K562 (cell line): ENCODE measurements at regions not wholly inside any gene's neighbourhood (a gene's known extent, or its start where the extent isn't known, plus 50 kb on each side); places are given as distances from the start of the nearest gene placed in this dataset.

ENCODE experiments used
- ATAC-seq: fragments of 200-7000 bp; cut with Tn5 transposase; 3 replicates; pipeline ENCODE4 v1.9.1; 2020; ENCODE audit warnings: moderate library complexity
- BruUV-seq: library from RNA; stranded (reverse); fragments of 400-500 nt; replicated peaks from 2 replicates; lab custom pipeline; 2021; lab: Mats Ljungman, UMichigan
- CTCF ChIA-PET: fragments of 300-600 bp; formaldehyde crosslinking; extraction: SDS; loops from one replicate; lab custom pipeline; 2021; ENCODE audit warnings: low intra/inter-chr PET ratio; lab: Yijun Ruan, JAX
- POLR2A ChIA-PET: fragments of 300-600, 350-650 bp; sonication (Branson Sonifier 250); formaldehyde crosslinking; extraction: SDS; loops from one replicate; lab custom pipeline; 2021; ENCODE audit warnings: antibody characterized with exemption, inconsistent platforms; lab: Yijun Ruan, JAX
- DNase-seq, 4 experiments: peaks; one replicate each; pipeline versions ENCODE4 v3.0.0 to v3.0.0-alpha.2; 2011 to 2018; ENCODE audit warnings: low spot score in 3 of 4, mixed read lengths in 3 of 4; ENCODE audit errors: extremely low read depth in 1 of 4
- FAIRE-seq: peaks from 2 replicates; lab custom pipeline; 2011; peaks lifted over from hg19 to GRCh38; lab: Jason Lieb, UNC
- H2AFZ ChIP-seq: 2 replicates; pipeline ENCODE4 v1.6.0; 2011; ENCODE audit warnings: low read depth, low read length, control low read depth, inconsistent platforms
- H3K27ac ChIP-seq: fragments of 200-600 bp; 3 replicates; pipeline ENCODE4 v1.8.0; 2011; ENCODE audit warnings: low read depth, mild to moderate bottlenecking, control low read depth, inconsistent platforms, low read length, moderate library complexity, mixed read lengths; ENCODE audit errors: extremely low read depth
- H3K27me3 ChIP-seq, 2 experiments: fragments of 300-600 bp in 1 of 2; 2 replicates in 1 of 2; 3 replicates in 1 of 2; pipeline versions ENCODE4 v1.6.0 to v1.8.0; 2011; ENCODE audit warnings: inconsistent platforms in 2 of 2, low read length in 2 of 2, mild to moderate bottlenecking in 1 of 2, mixed read lengths in 1 of 2, moderate library complexity in 1 of 2; ENCODE audit not compliant: control insufficient read depth in 2 of 2, insufficient read depth in 2 of 2
- H3K36me3 ChIP-seq: fragments of 300-600 bp; 3 replicates; pipeline ENCODE4 v1.8.0; 2011; ENCODE audit warnings: mild to moderate bottlenecking, low read length, inconsistent platforms; ENCODE audit not compliant: control insufficient read depth, insufficient read depth
- H3K4me1 ChIP-seq, 2 experiments: fragments of 200-600 bp in 1 of 2; replicated peaks in 1 of 2; 2 replicates in 1 of 2; 3 replicates in 1 of 2; pipeline versions ENCODE4 v1.5.1 to v1.8.0; 2011; ENCODE audit warnings: inconsistent platforms in 2 of 2, low read length in 2 of 2, mild to moderate bottlenecking in 1 of 2, mixed read lengths in 1 of 2, moderate library complexity in 1 of 2; ENCODE audit not compliant: control insufficient read depth in 2 of 2, insufficient read depth in 2 of 2
- H3K4me2 ChIP-seq: 2 replicates; pipeline ENCODE4 v1.6.1; 2011; ENCODE audit warnings: low read length, control low read depth, inconsistent platforms, mixed read lengths; ENCODE audit not compliant: insufficient read depth
- H3K4me3 ChIP-seq: fragments of 200-600 bp; sonication (generic), shearing (Covaris generic); 2 replicates; pipeline ENCODE4 v1.5.1; 2016; ENCODE audit warnings: control low read depth, inconsistent platforms
- H3K79me2 ChIP-seq: fragments of 200-600 bp; 3 replicates; pipeline ENCODE4 v1.8.0; 2011; ENCODE audit warnings: low read length, inconsistent platforms; ENCODE audit not compliant: control insufficient read depth, insufficient read depth
- H3K9ac ChIP-seq, 2 experiments: 2 replicates each; pipeline versions ENCODE4 v1.6.0 to v1.6.1; 2011; ENCODE audit warnings: low read depth in 2 of 2, low read length in 2 of 2, control low read depth in 1 of 2, inconsistent platforms in 1 of 2, mild to moderate bottlenecking in 1 of 2, mixed read lengths in 1 of 2; ENCODE audit not compliant: insufficient read depth in 1 of 2
- H3K9me1 ChIP-seq: one replicate; pipeline ENCODE4 v1.6.0; 2011; ENCODE audit warnings: inconsistent platforms, mild to moderate bottlenecking, low read length, moderate library complexity; ENCODE audit not compliant: control insufficient read depth, insufficient read depth
- H3K9me3 ChIP-seq: replicated peaks from 2 replicates; pipeline ENCODE4 v1.5.1; 2011; ENCODE audit warnings: low read depth, low read length, inconsistent platforms; ENCODE audit not compliant: control insufficient read depth, insufficient read depth
- H4K20me1 ChIP-seq: replicated peaks from 2 replicates; pipeline ENCODE4 v1.6.1; 2011; ENCODE audit warnings: low read length, inconsistent platforms, mixed read lengths; ENCODE audit not compliant: control insufficient read depth, insufficient read depth
- BRF2 ChIP-seq: IDR thresholded peaks from 3 replicates; pipeline ENCODE4 v1.6.1; 2011; ENCODE audit warnings: borderline replicate concordance, mild to moderate bottlenecking; ENCODE audit not compliant: insufficient read length, insufficient read depth
- FOXO4 ChIP-seq: fragments of 450-650 bp; formaldehyde crosslinking; IDR thresholded peaks from 2 replicates; pipeline ENCODE4 v1.4.0; 2020; ENCODE audit warnings: mild to moderate bottlenecking, moderate library complexity
- HIVEP1 ChIP-seq: fragments of 250-450 bp; sonication (Bioruptor Pico); IDR thresholded peaks from 2 replicates; pipeline ENCODE4 v1.4.0; 2020; ENCODE audit warnings: mild to moderate bottlenecking
- MAFK ChIP-seq: IDR thresholded peaks from 2 replicates; pipeline ENCODE4 v1.6.1; 2011; ENCODE audit warnings: low read length, improper control_type of control experiment
- MYC ChIP-seq, 2 experiments: fragments of 250-450 bp in 1 of 2; sonication (Bioruptor Pico) in 1 of 2; IDR thresholded peaks; 2 replicates each; pipeline versions ENCODE4 v1.5.1 to v1.6.1; 2012 to 2021; ENCODE audit warnings: low read depth in 2 of 2, borderline replicate concordance in 1 of 2, improper control_type of control experiment in 1 of 2, low read length in 1 of 2, mild to moderate bottlenecking in 1 of 2, moderate library complexity in 1 of 2
- POLR2B ChIP-seq: fragments of 450-650 bp; IDR thresholded peaks from 2 replicates; pipeline ENCODE4 v1.6.1; 2018; ENCODE audit warnings: low read depth; ENCODE audit not compliant: partially characterized antibody
- POLR2G ChIP-seq: fragments of 200-400 bp; formaldehyde crosslinking; IDR thresholded peaks from 2 replicates; pipeline ENCODE4 v1.6.1; 2017; ENCODE audit warnings: low read depth, mild to moderate bottlenecking, antibody characterized with exemption, low read length, moderate library complexity
- PREB ChIP-seq: sonication (generic); formaldehyde crosslinking; IDR thresholded peaks from 2 replicates; pipeline ENCODE4 v1.8.1; 2023; ENCODE audit warnings: mild to moderate bottlenecking, missing genetic modification reagents
- RERE ChIP-seq: sonication (generic); formaldehyde crosslinking; IDR thresholded peaks from 2 replicates; pipeline ENCODE4 v1.8.0; 2023; ENCODE audit warnings: missing genetic modification reagents, mild to moderate bottlenecking, borderline replicate concordance
- TEAD1 ChIP-seq, 2 experiments: fragments of 450-650 bp in 1 of 2; sonication (generic) in 1 of 2; formaldehyde crosslinking; IDR thresholded peaks; 2 replicates each; pipeline versions ENCODE4 v1.4.0 to v1.8.0; 2020 to 2022; ENCODE audit warnings: mild to moderate bottlenecking in 2 of 2, missing genetic modification reagents in 1 of 2
- TFAM ChIP-seq: fragments of 250-450 bp; sonication (Bioruptor Pico); conservative IDR thresholded peaks from 2 replicates; pipeline ENCODE4 v1.5.0; 2021; ENCODE audit warnings: mild to moderate bottlenecking, moderate library complexity
- ZFP36 ChIP-seq: fragments of 150-350 bp; IDR thresholded peaks from 2 replicates; pipeline ENCODE4 v1.6.1; 2018; ENCODE audit warnings: low read length, low read depth; ENCODE audit not compliant: partially characterized antibody
- WGBS: fragments of 100-300 bp; shearing (Covaris generic); methylation state at CpG from one replicate; pipeline ENCODE4 v1.1.6; 2016; ENCODE audit warnings: low coverage, mixed read lengths; ENCODE audit not compliant: insufficient coverage; ENCODE audit errors: missing lambda C conversion rate; 5-methylcytosine and 5-hydroxymethylcytosine counted together
- in situ Hi-C: fragments of 300-500 bp; cut with MboI; formaldehyde crosslinking; loops from 4 replicates; pipeline ENCODE4 v1.15.0; 2018; ENCODE audit warnings: inconsistent platforms, mixed read lengths
- intact Hi-C: fragments of 100-400 bp; cut with micrococcal nuclease; formaldehyde crosslinking; loops from 2 replicates; pipeline ENCODE4 v1.14.2; 2022

GRCh38 chr11:10358696-10359095 is 53.8 kb downstream of the ADM start:
- ATAC-seq (no peak), DNase-seq (no peak), FAIRE-seq (no peak)
- no peaks in the 10 kb centered on the region for H3K4me1 ChIP-seq
- WGBS = 3% methylated on average over 4 of the region's 4 CpGs
- intact Hi-C loops = no loop called here
- H3K9ac ChIP-seq = no peak overlapping the region
- peaks cover 2 to 6% of the 10 kb centered on the region in 2 experiments; a peak in 2 of 5 replicates for H3K27me3 ChIP-seq
- no peaks in the 10 kb centered on the region for H3K79me2 ChIP-seq
- H3K36me3 ChIP-seq = no peaks in the 10 kb centered on the region
- TF ChIP-seq PREB (CRISPR knock-in tag) = no peak
- TF ChIP-seq RERE (CRISPR knock-in tag) = no peak
- no peak for TF ChIP-seq ZFP36
- no peak for TF ChIP-seq HIVEP1
- no peak for TF ChIP-seq POLR2B
- no peak for TF ChIP-seq TEAD1 (CRISPR knock-in tag; IDR thresholded peaks at IDR 0.05)
- TF ChIP-seq TFAM (CRISPR knock-in tag) = no peak
- TF ChIP-seq MYC (IDR thresholded peaks at IDR 0.05; ENCODE audit: low read depth, low read length) = no peak
- no peak for TF ChIP-seq MYC (CRISPR knock-in tag; IDR thresholded peaks at IDR 0.05; ENCODE audit: borderline replicate concordance, low read depth)
- no peak for TF ChIP-seq BRF2
- TF ChIP-seq FOXO4 (CRISPR knock-in tag) = no peak
- no peak for TF ChIP-seq MAFK
- no peak for TF ChIP-seq POLR2G
- no peaks in the 10 kb centered on the region for H4K20me1 ChIP-seq
- H2AFZ ChIP-seq = no peak overlapping the region
- H3K4me3 ChIP-seq = no peak overlapping the region
- ChIA-PET POLR2A (no interaction called here), CTCF (no interaction called here)
- no peaks in the 10 kb centered on the region for H3K9me3 ChIP-seq
- H3K9me1 ChIP-seq = no peaks in the 10 kb centered on the region
- in situ Hi-C loops = no loop called here
- no peak overlapping the region for H3K4me2 ChIP-seq
- BruUV-seq = no TSS peak
- no peak overlapping the region for H3K27ac ChIP-seq
